MM.1S (cell line): ENCODE measurements at regions not wholly inside any gene's neighbourhood (a gene's known extent, or its start where the extent isn't known, plus 50 kb on each side); places are given as distances from the start of the nearest gene placed in this dataset.

ENCODE experiments used
- EZH2 ChIP-seq: fragments of 300-600 bp; sonication (generic); optimal IDR thresholded peaks from 2 replicates; pipeline ENCODE3; 2017; ENCODE audit warnings: low read depth, mild to moderate bottlenecking, antibody characterized with exemption, low read length, mixed read lengths
- EZH2phosphoT487 ChIP-seq: fragments of 300-600 bp; sonication (generic); IDR thresholded peaks from 2 replicates; pipeline ENCODE4 v1.6.1; 2018; ENCODE audit warnings: antibody characterized with exemption, low read length
- TF ChIP-seq, protein P1 (sequence below): fragments of 300-600 bp; sonication (generic); IDR thresholded peaks from 2 replicates; pipeline ENCODE4 v1.5.1; 2016; ENCODE audit warnings: antibody characterized with exemption, low read length, mixed read lengths

DNA sequence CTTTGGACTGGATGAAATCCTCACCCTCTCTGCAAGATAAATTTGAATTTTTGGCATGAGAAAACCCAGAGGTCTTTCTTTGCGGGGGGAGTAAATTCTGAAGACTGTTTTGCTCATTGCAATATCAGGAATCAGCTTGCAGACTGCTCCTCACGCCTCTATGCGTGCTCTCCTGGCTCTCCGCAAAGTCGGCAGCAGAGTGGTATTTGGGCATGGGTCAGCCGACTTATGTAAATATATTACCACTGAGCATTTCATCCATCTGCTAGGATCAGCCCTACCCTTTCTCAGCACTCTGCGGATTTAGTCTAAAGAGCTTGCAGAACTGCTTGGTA lies 288.0 kb downstream of the ASMT start:
- TF ChIP-seq, protein P1, sequence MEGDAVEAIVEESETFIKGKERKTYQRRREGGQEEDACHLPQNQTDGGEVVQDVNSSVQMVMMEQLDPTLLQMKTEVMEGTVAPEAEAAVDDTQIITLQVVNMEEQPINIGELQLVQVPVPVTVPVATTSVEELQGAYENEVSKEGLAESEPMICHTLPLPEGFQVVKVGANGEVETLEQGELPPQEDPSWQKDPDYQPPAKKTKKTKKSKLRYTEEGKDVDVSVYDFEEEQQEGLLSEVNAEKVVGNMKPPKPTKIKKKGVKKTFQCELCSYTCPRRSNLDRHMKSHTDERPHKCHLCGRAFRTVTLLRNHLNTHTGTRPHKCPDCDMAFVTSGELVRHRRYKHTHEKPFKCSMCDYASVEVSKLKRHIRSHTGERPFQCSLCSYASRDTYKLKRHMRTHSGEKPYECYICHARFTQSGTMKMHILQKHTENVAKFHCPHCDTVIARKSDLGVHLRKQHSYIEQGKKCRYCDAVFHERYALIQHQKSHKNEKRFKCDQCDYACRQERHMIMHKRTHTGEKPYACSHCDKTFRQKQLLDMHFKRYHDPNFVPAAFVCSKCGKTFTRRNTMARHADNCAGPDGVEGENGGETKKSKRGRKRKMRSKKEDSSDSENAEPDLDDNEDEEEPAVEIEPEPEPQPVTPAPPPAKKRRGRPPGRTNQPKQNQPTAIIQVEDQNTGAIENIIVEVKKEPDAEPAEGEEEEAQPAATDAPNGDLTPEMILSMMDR: no peak
- TF ChIP-seq EZH2 (no peak), EZH2phosphoT487 (no peak)
